Activated naive CD4-positive, alpha-beta T cell treated with Interleukin-2 at 50 U/mL for 16 hours (primary cell): ENCODE measurements at regions not wholly inside any gene's neighbourhood (a gene's known extent, or its start where the extent isn't known, plus 50 kb on each side); places are given as distances from the start of the nearest gene placed in this dataset.
"Not testable (repeated sequence)": the region's sequence is repeated elsewhere in the genome, so short reads cannot be mapped to it uniquely, and the experiment has no call there.

Experiments
- DNase-seq: peaks from one replicate; pipeline ENCODE4 v3.0.0-alpha.2; 2020

- no peak for DNase-seq
These were observed 51.5 kb upstream of the MAP3K1 start for GRCh38 chr5:56763711-56764466.

GRCh38 chr5:56763182-56763581 lies 52.2 kb upstream of the MAP3K1 start:
- no peak for DNase-seq

- no peak for DNase-seq
These were observed 54.0 kb upstream of the MAP3K1 start for GRCh38 chr5:56761151-56761885.

GRCh38 chr5:56760723-56761122 lies 54.6 kb upstream of the MAP3K1 start:
- no peak for DNase-seq

GRCh38 chr5:56759521-56760216 lies 55.7 kb upstream of the MAP3K1 start:
- DNase-seq = no peak

GRCh38 chr5:56757077-56757476 lies 58.3 kb upstream of the MAP3K1 start:
- no peak for DNase-seq

- no peak for DNase-seq
These were observed 60.3 kb upstream of the MAP3K1 start for GRCh38 chr5:56755036-56755555.

GRCh38 chr5:56753588-56753987 lies 61.8 kb upstream of the MAP3K1 start:
- not testable (repeated sequence) for DNase-seq

GRCh38 chr5:56751572-56752313 lies 63.6 kb upstream of the MAP3K1 start:
- no peak for DNase-seq

GRCh38 chr5:56749842-56750241 lies 65.5 kb upstream of the MAP3K1 start:
- DNase-seq = no peak

GRCh38 chr5:56746553-56747339 lies 68.6 kb upstream of the MAP3K1 start:
- DNase-seq = no peak

- no peak for DNase-seq
These were observed 69.5 kb upstream of the MAP3K1 start for GRCh38 chr5:56745864-56746263.

- DNase-seq = no peak
These were observed 74.5 kb upstream of the MAP3K1 start for GRCh38 chr5:56740868-56741267.

GRCh38 chr5:56739990-56740389 lies 75.4 kb upstream of the MAP3K1 start:
- DNase-seq = no peak

- DNase-seq = no peak
These were observed 77.3 kb upstream of the MAP3K1 start for GRCh38 chr5:56737951-56738606.

- DNase-seq = no peak
These were observed 78.2 kb upstream of the MAP3K1 start for GRCh38 chr5:56737002-56737621.

GRCh38 chr5:56735849-56736641 lies 79.3 kb upstream of the MAP3K1 start:
- DNase-seq = no peak

- DNase-seq = no peak
These were observed 81.2 kb upstream of the MAP3K1 start for GRCh38 chr5:56734091-56734694.

GRCh38 chr5:56733580-56733979 lies 81.8 kb upstream of the MAP3K1 start:
- no peak for DNase-seq

- DNase-seq = no peak
These were observed 83.2 kb upstream of the MAP3K1 start for GRCh38 chr5:56732121-56732520.
